Umbilical cord (tissue), 1 donor: ENCODE measurements at regions not wholly inside any gene's neighbourhood (a gene's known extent, or its start where the extent isn't known, plus 50 kb on each side); places are given as distances from the start of the nearest gene placed in this dataset.
A peak's percentile ranks its signal among the peaks of the same experiment; 100 is the strongest.

Experiments
- DNase-seq: peaks from one replicate; pipeline ENCODE4 v3.0.0-alpha.2; 2015; ENCODE audit warnings: low spot score

DNA sequence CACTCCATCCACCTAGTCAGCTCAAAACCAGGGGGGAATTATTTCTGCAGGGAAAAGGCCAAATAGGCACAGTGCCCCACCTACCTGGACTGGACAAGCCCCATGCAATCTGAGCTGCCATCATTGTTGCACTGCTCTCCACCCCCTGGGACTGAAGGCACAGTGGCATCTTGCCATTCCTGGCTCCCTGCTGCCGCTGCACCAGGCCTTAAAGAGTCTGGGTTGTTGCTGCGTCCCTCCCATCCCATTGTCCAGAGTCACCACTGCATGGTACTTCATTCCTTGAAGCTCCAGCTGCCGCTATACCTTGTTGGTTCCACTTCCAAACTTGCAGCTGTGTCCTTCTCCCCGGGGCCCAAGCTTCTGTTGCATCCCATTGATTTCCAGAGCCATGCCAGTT lies 629.7 kb downstream of the STIM2 start:
- DNase-seq = no peak

DNA sequence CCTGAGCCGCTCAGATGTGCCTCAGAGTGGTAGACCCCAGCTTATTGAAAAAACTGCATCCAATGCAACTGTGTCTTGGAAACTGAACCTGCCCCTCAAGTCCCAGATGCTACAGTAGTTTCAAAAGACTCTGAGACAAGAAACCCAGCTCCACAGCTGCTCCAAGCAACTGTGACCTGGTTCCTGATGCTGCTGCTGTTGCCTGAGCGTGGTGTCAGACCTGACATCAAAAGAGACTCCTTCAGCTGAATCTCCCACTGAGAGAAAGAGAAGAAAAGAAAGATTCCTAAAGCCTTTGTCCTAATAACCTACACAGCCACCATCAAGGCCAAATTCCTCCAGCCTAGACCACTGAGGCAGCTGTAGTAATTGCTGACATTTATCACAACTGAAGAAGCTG lies 630.1 kb downstream of the STIM2 start:
- DNase-seq = no peak

GRCh38 chr4:27506401-27506800 lies 645.8 kb downstream of the STIM2 start:
- no peak for DNase-seq

- no peak for DNase-seq
These were observed 654.1 kb downstream of the STIM2 start for GRCh38 chr4:27514711-27515110.

- DNase-seq = no peak
These were observed 654.5 kb downstream of the STIM2 start for GRCh38 chr4:27515140-27515539.

- DNase-seq = no peak
These were observed 658.2 kb downstream of the STIM2 start for GRCh38 chr4:27518876-27519275.

GRCh38 chr4:27524224-27524623 lies 663.6 kb downstream of the STIM2 start:
- DNase-seq = no peak

- no peak for DNase-seq
These were observed 673.8 kb downstream of the STIM2 start for GRCh38 chr4:27534488-27534887.

- DNase-seq = no peak
These were observed 707.8 kb downstream of the STIM2 start for GRCh38 chr4:27568236-27568951.

GRCh38 chr4:27568952-27569319 lies 708.3 kb downstream of the STIM2 start:
- no peak for DNase-seq

GRCh38 chr4:27574743-27575142 lies 714.1 kb downstream of the STIM2 start:
- DNase-seq = no peak

- DNase-seq = no peak
These were observed 717.3 kb downstream of the STIM2 start for GRCh38 chr4:27577951-27578350.

GRCh38 chr4:27592738-27593137 lies 732.1 kb downstream of the STIM2 start:
- no peak for DNase-seq

GRCh38 chr4:27594922-27595321 lies 734.3 kb downstream of the STIM2 start:
- DNase-seq = peak; percentile 0

GRCh38 chr4:27595571-27596360 lies 735.1 kb downstream of the STIM2 start:
- peak; percentile 77 for DNase-seq

GRCh38 chr4:27602172-27602571 lies 741.5 kb downstream of the STIM2 start:
- no peak for DNase-seq

- DNase-seq = no peak
These were observed 744.1 kb downstream of the STIM2 start for GRCh38 chr4:27604692-27605091.

DNA sequence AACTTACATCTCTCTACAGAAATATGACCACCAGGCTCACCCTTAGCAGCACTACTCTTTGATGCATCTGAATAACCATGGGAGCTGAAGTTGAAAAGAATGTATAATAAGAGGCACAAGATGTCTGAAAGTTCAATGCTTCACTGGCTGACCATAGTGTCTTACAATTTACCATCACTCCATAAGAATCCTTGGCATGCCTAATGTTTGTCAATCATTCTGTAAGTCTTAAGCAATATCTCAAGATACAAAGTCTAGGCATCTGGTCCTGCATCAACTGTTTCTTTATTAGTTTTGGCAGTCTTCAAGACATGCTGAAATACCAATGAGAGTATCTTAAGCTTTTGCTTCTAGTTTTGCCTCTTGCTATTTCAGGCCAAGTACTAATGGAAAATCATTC lies 755.5 kb downstream of the STIM2 start:
- DNase-seq = peak; percentile 4

DNA sequence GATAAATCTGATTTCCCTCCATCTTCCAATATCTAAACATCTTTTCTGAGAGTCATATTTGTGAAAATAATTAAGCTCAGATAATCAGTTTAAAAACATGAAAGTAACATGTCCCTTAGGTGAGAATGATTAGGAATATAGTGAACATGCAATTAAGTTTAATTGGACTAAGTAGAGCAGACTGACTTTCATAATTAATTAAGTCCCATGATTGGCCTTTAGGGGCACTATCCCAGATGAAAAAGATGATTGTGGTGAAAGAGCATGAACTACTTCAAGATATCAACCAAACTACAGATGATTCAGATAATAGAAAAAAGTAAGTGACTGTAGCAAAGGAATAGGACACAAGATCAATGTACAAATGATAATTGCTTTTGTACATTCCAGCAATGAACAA lies 758.8 kb downstream of the STIM2 start:
- DNase-seq = no peak

DNA sequence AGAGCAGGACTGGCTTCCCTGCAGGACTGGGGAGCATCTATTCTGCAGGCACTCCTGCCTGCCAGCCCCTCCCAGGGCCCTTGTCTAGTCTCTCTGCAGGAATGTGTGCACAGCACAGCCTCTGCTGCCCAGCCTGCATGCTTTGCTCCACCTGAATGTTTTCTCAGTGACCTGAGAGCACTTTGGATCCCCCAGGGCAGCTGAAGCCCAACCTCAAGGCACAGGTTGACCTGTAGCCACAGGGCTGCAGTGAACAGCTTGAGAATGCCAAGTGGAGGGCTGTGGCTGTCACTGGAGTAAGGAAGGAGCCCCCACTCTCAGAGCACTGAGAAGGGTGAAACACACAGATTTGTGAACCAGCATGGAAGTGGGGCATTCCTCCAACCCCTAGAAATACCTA lies 760.2 kb downstream of the STIM2 start:
- no peak for DNase-seq

- DNase-seq = no peak
These were observed 764.1 kb downstream of the STIM2 start for GRCh38 chr4:27624749-27625148.

GRCh38 chr4:27628609-27629008 lies 768.0 kb downstream of the STIM2 start:
- DNase-seq = no peak

GRCh38 chr4:27629532-27630225 lies 769.0 kb downstream of the STIM2 start:
- DNase-seq = no peak
